ENCODE measurements at regions not wholly inside any gene's neighbourhood (a gene's known extent, or its start where the extent isn't known, plus 50 kb on each side); places are given as distances from the start of the nearest gene placed in this dataset.

GRCh38 chr15:38769492-38769891 lies 204.9 kb upstream of the RASGRP1 start:
- TF ChIP-seq MTF1 (CRISPR knock-in tag; IDR thresholded peaks at IDR 0.05) = no peak
- TF ChIP-seq CEBPG (CRISPR knock-in tag; IDR thresholded peaks at IDR 0.05) = no peak
